ENCODE measurements at regions not wholly inside any gene's neighbourhood (a gene's known extent, or its start where the extent isn't known, plus 50 kb on each side); places are given as distances from the start of the nearest gene placed in this dataset.

DNA sequence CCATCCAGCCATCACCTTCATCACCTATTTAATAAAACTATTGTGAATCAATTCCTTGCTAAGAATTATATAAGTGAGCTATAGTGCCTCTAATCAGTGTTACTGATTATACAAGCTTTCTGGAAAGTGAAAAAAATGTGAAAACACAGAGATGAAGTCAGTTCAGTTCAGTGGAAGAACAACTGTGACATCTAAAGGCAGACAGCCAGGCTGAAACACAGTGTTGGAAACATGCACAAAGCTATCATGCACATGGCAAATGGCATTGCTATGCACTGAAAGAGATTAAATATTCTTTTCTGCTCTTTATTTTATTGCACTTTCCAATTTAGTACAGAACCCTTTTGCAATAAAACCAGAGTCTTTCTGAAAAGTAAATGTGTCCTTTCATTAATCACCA, 294.0 kb downstream of the RBM26 start:
- TF ChIP-seq, protein P1, sequence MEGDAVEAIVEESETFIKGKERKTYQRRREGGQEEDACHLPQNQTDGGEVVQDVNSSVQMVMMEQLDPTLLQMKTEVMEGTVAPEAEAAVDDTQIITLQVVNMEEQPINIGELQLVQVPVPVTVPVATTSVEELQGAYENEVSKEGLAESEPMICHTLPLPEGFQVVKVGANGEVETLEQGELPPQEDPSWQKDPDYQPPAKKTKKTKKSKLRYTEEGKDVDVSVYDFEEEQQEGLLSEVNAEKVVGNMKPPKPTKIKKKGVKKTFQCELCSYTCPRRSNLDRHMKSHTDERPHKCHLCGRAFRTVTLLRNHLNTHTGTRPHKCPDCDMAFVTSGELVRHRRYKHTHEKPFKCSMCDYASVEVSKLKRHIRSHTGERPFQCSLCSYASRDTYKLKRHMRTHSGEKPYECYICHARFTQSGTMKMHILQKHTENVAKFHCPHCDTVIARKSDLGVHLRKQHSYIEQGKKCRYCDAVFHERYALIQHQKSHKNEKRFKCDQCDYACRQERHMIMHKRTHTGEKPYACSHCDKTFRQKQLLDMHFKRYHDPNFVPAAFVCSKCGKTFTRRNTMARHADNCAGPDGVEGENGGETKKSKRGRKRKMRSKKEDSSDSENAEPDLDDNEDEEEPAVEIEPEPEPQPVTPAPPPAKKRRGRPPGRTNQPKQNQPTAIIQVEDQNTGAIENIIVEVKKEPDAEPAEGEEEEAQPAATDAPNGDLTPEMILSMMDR (IDR thresholded peaks at IDR 0.05) = no peak
- Histone ChIP-seq H3K79me2 (ENCODE audit: insufficient read depth, low read length) (no peaks in the 10 kb centered on the region), H3K9me3 (replicated peaks in 1 of 2; ENCODE audit: control insufficient read depth in 1 of 2, insufficient read depth in 1 of 2, low read length in 2 of 2) (no peaks in the 10 kb centered on the region), H3K36me3 (replicated peaks in 1 of 2; ENCODE audit: control insufficient read depth in 1 of 2, insufficient read depth in 2 of 2, low read length in 2 of 2) (no peaks in the 10 kb centered on the region), H3K27ac (ENCODE audit: low read depth in 1 of 2, low read length in 2 of 2) (no peak overlapping the region), H3K4me2 (replicated peaks; ENCODE audit: extremely low read depth, low read length, poor library complexity, severe bottlenecking) (no peak overlapping the region), H3K27me3 (ENCODE audit: control insufficient read depth in 2 of 2, insufficient read depth in 2 of 2, low read length in 2 of 2) (no peaks in the 10 kb centered on the region), H3K4me3 (replicated peaks in 1 of 3; ENCODE audit: low read depth in 2 of 3, low read length in 3 of 3) (no peak overlapping the region), H4K20me1 (ENCODE audit: insufficient read depth, low read length) (no peaks in the 10 kb centered on the region), H3K4me1 (ENCODE audit: control insufficient read depth in 1 of 2, insufficient read depth in 2 of 2, low read length in 2 of 2) (no peaks in the 10 kb centered on the region), H2AFZ (ENCODE audit: insufficient read depth, low read depth, low read length, poor library complexity, severe bottlenecking) (no peak overlapping the region), H3K9ac (ENCODE audit: insufficient read depth, low read length, poor library complexity, severe bottlenecking) (no peak overlapping the region)
- Mint-ChIP-seq H3K36me3 (no peaks in the 10 kb centered on the region), H3K27ac (no peak overlapping the region), H3K9me3 (peaks cover 0 to 4% (median 0%) of the 10 kb centered on the region in 7 donors), H3K27me3 (ENCODE audit: low read depth in 3 of 3) (no peaks in the 10 kb centered on the region), H3K4me1 (no peaks in the 10 kb centered on the region), H3K4me3 (no peak overlapping the region)
- DNase-seq = no peak
- intact Hi-C loops (cut with micrococcal nuclease) = no loop called here

DNA sequence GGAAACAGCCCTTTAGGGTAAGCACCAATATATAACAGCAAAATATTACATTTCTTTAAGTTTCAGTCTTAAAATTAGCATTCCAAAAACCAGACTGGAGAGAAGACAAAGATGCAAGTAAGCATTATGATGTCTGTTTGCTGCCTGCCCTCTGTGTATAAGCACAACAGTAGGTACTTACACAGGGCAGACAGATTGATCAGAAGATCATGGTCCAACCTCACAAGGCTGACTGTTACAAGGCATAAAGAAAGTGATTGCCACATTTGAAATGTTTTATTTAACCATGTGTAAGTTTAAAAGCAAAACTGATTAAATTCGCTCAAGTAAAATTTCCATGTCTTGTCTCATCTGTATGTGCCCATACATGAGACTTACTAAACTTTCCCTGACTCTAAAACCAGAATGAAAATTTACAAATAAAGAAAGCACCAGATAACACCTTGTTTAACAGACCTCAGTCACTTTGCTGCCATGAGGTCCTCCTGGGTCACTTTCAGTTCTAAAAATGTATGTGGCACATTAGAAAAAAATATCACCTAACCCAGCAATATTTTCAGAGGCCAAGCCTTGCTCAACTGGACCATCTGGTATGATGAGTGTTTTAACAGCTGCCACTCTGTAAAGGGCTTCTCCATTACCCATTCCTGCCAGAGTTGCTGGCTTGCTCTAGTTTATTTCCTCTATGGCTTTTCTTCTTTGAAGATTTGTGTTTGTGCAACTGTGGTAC, 297.0 kb downstream of the RBM26 start:
- peaks cover 0 to 4% (median 0%) of the 10 kb centered on the region in 7 donors for H3K9me3 Mint-ChIP-seq
- no peaks in the 10 kb centered on the region for H3K36me3 Mint-ChIP-seq
- intact Hi-C loops (cut with micrococcal nuclease) = no loop called here
- Histone ChIP-seq H4K20me1 (ENCODE audit: insufficient read depth, low read length) (no peaks in the 10 kb centered on the region), H3K4me1 (ENCODE audit: control insufficient read depth in 1 of 2, insufficient read depth in 2 of 2, low read length in 2 of 2) (no peaks in the 10 kb centered on the region), H3K9me3 (replicated peaks in 1 of 2; ENCODE audit: control insufficient read depth in 1 of 2, insufficient read depth in 1 of 2, low read length in 2 of 2) (no peaks in the 10 kb centered on the region), H3K27me3 (ENCODE audit: control insufficient read depth in 2 of 2, insufficient read depth in 2 of 2, low read length in 2 of 2) (no peaks in the 10 kb centered on the region), H3K79me2 (ENCODE audit: insufficient read depth, low read length) (no peaks in the 10 kb centered on the region), H2AFZ (ENCODE audit: insufficient read depth, low read depth, low read length, poor library complexity, severe bottlenecking) (no peak overlapping the region), H3K4me2 (replicated peaks; ENCODE audit: extremely low read depth, low read length, poor library complexity, severe bottlenecking) (no peak overlapping the region), H3K27ac (ENCODE audit: low read depth in 1 of 2, low read length in 2 of 2) (no peak overlapping the region), H3K36me3 (replicated peaks in 1 of 2; ENCODE audit: control insufficient read depth in 1 of 2, insufficient read depth in 2 of 2, low read length in 2 of 2) (no peaks in the 10 kb centered on the region), H3K4me3 (replicated peaks in 1 of 3; ENCODE audit: low read depth in 2 of 3, low read length in 3 of 3) (no peak overlapping the region), H3K9ac (ENCODE audit: insufficient read depth, low read length, poor library complexity, severe bottlenecking) (no peak overlapping the region)
- WGBS (ENCODE audit: insufficient coverage) = no CpG with 5 or more reads among the region's 1 CpG
- H3K4me3 Mint-ChIP-seq = no peak overlapping the region
- DNase-seq = no peak
- TF ChIP-seq, protein P1 (IDR thresholded peaks at IDR 0.05) = no peak
- no peaks in the 10 kb centered on the region for H3K4me1 Mint-ChIP-seq
- H3K27me3 Mint-ChIP-seq (ENCODE audit: low read depth in 3 of 3) = peaks cover 0 to 1% (median 0%) of the 10 kb centered on the region in 3 donors
- no peak overlapping the region for H3K27ac Mint-ChIP-seq

All from CD14-positive monocyte (primary cell).